Right ventricle myocardium superior (tissue), 1 donor: ENCODE measurements at regions not wholly inside any gene's neighbourhood (a gene's known extent, or its start where the extent isn't known, plus 50 kb on each side); places are given as distances from the start of the nearest gene placed in this dataset.
A peak's percentile ranks its signal among the peaks of the same experiment; 100 is the strongest.
"Not testable (repeated sequence)": the region's sequence is repeated elsewhere in the genome, so short reads cannot be mapped to it uniquely, and the experiment has no call there.

ENCODE experiments used
- ATAC-seq: fragments of 200-7000 bp; cut with Tn5 transposase; one replicate; pipeline ENCODE4 v1.9.1; 2020; ENCODE audit warnings: mild to moderate bottlenecking; ENCODE audit not compliant: poor library complexity
- DNase-seq: peaks from one replicate; pipeline ENCODE4 v3.0.0-alpha.2; 2020
- intact Hi-C: fragments of 100-400 bp; cut with DNase I; formaldehyde crosslinking; loops from one replicate; pipeline ENCODE4 v1.11.2; 2022
- donor health status: DM: no; HTN: yes; CAD: no; lungs with severe emphysema.

DNA sequence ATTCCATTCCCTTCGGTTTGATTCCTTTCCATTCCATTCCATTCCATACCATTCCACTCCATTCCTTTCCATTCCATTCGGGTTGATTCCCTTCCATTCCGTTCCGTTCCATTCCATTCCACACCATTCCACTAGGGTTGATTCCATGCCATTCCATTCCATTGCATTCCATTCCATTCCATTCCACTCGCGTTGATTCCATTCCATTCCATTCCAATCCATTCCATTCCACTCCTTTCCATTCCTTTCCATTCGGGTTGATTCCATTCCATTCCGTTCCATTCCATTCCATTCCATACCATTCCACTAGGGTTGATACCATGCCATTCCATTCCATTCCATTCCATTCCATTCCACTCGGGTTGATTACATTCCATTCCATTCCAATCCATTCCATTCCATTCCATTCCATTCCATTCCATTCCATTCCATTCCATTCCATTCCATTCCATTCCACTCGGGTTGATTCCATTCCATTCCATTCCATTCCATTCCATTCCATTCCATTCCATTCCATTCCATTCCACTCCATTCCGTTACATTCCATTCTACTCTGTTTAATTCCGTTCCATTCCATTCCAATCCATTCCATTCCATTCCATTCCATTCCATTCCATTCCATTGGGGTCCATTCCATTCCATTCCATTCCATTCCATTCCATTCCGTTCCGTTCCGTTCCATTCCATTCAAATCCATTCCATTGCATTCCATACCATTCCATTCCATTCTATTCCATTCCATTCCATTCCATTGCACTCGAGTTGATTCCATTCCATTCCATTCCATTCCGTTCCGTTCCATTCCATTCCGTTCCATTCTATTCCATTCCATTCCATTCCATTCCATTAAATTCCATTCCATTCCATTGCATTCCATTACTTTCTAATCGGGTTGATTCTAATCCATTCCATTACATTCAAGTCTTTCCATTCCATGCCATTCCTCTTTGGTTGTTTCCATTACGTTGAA is 163.2 kb downstream of the CWH43 start:
- intact Hi-C loops, DNase-seq: not testable (repeated sequence)
- ATAC-seq: peak; percentile 95

DNA sequence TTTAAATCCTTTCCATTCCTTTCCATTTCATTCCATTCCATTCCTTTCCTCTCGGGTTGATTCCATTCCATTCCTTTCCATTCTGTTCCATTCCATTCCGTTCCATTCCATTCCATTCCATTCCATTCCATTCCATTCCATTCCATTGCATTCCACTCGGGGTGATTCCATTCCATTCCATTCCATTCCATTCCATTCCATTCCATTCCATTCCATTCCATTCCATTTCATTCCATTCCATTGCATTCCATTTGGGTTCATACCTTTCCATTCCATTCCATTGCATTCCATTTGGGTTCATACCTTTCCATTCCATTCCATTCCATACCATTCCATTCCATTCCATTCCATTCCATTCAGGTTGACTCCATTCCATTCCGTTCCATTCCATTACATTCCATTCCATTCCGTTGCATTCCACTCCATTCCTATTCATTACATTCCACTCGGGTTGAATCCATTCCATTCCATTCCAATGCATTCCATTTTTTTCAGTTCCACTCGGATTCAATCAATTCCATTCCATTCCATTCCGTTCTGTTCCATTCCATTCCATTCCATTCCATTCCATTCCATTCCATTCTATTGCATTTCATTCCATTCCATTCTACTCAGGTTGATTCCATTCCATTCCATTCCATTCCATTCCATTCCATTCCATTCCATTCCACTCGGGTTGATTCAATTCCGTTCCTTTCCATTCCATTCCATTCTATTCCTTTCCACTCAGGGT is 164.4 kb downstream of the CWH43 start:
- ATAC-seq: peak; percentile 33
- intact Hi-C loops, DNase-seq: not testable (repeated sequence)

DNA sequence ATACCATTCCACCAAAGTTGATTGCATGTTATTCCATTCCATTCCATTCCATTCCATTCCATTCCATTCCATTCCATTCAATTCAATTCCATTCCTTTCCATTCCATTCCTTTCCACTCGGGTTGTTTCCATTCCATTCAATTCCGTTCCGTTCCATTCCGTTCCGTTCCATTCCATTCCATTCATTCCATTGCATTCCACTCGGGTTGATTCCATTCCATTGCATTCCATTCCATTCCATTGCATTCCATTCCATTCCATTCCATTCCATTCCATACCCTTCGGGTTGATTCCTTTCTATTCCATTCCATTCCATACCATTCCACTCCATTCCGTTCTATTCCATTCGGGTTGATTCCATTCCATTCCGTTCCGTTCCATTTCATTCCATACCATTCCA is 166.9 kb downstream of the CWH43 start:
- peak; percentile 34 for ATAC-seq
- intact Hi-C loops, DNase-seq: not testable (repeated sequence)

DNA sequence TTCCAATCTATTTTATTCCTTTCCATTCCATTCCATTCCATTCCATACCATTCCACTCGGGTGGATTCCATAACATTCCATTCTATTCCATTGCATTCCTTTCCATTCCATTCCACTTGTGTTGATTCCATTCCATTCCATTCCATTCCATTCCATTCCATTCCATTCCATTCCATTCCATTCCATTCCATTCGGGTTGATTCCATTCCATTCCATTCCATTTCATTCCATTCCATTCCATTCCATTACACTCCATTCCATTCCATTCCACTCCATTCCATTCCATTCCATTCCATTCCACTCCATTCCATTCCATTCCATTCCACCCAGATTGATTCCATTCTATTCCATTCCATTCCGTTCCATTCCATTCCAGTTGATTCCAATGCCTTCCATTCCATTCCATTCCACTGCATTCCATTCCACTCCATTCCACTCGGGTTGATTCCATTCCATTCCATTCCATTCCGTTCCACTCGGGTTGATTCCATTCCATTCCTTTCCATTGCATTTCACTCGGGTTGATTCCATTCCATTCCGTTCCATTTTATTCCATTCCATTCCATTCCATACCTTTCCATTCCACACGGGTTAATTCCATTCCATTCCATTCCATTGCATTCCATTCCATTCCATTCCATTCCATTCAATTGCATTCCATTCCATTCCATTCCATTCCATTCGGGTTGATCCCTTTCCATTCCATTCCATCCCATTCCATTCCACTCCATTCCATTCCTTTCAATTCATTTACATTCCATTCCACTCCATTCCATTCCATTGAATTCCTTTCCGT is 168.4 kb downstream of the CWH43 start:
- ATAC-seq: peak; percentile 82
- DNase-seq, intact Hi-C loops: not testable (repeated sequence)

DNA sequence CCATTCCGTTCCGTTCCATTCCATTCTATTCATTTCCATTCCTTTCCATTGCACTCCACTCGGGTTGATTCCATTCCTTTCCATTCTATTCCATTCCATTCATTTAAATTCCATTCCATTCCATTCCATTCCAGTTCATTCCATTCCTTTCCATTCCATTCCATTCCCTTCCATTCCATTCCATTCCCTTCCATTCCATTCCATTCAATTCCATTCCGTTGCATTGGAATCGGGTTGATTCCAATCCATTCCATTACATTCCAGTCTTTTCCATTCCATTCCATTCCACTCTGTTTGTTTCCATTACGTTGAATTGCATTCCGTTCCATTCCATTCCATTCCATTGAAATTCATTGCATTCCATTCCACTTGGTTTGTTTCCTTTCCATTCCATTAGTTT is 169.2 kb downstream of the CWH43 start:
- ATAC-seq, DNase-seq, intact Hi-C loops: not testable (repeated sequence)

DNA sequence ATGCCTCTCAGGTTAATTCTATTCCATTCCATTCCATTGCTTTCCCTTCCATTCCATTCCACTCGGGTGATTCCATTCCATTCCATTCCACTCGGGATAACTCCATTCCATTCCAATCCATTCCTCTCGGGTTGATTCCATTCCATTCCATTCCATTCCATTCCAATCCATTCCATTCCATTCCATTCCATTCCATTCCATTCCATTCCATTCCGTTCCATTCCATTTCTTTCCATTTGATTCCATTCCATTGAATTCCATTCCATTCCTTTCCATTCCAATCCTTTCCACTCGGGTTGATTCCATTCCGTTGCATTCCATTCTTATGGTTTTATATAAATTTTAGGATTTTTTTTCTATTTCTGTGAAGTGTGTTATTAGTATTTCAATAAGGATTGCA is 170.2 kb downstream of the CWH43 start:
- ATAC-seq: peak; percentile 31
- DNase-seq, intact Hi-C loops: not testable (repeated sequence)

DNA sequence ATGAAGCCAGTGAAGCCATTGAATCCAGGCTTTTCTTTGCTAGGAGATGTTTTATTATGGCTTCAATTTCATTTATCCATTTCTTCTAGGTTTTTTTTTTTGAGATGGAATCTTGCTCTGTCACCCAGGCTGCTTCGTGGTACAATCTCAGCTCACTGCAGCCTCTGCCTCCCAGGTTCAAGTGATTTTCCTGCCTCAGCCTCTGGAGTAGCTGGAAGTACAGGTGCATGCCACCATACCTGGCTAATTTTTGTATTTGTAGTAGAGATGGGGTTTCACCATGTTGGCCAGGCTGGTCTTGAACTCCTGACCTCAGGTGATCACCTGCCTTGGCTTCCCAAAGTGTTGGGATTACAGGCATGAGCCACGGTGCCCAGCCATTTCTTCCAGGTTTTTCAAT is 171.6 kb downstream of the CWH43 start:
- intact Hi-C loops, ATAC-seq, DNase-seq: not testable (repeated sequence)

DNA sequence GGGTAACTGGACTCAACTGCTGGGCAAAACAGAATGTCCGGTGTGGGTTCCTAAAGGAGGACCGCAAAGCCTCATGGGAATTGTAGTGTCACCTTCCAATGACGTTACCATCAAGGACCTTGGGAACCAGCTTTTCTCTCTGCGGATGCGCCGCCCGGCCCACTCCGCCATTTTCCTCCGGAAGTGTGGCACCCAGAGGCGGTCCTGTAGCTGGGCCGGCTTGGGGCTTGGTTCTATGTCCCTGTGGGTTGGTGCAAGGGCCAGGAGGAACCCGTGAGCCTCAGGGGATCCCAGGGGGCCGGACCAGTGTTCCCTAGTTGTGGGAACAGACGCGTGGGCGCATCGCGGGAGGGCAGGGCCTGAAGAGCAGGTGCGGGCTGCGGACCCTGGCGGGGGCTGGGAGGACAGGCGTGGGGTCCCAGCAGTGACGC is 175.1 kb downstream of the CWH43 start:
- ATAC-seq, intact Hi-C loops, DNase-seq: not testable (repeated sequence)

DNA sequence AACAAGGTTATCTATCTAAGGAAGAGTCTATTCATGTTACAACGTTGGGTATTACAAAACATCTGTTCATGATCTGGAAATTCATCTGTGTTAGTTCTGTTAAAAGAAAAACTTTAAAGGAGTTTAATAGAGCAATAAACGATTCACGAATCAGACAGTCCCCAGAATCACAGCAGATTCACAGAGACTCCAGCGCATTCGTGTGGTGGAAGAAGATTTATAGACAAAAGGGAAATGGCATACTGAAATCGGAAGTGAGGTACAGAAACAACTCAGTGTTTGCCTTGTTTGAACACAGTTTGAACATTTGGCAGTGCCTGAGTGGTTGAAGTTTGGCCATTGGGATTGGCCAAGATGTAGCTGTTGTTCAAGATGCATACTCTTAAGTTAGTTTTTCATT is 178.8 kb downstream of the CWH43 start:
- ATAC-seq, intact Hi-C loops, DNase-seq: not testable (repeated sequence)

DNA sequence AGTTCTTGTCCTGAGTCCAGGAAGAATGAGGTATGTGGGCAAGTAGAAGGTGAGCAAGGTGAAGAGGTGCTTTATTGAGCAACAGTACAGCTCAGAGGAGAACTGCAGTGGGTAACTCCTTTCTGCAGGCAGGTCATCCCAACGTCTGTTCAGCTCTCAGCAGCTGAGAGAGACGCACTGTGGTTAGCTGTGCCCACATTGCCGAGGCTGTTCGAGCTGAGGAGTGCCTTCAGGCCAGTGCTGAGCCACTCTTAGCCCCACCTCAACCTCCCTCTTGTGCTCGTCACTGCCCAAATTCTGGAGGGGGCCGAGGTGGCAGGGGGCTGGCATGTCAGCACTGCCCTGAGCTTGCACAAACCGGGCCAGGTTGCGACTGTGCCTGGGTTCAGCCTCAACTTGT is 191.8 kb downstream of the CWH43 start:
- ATAC-seq, intact Hi-C loops, DNase-seq: not testable (repeated sequence)

DNA sequence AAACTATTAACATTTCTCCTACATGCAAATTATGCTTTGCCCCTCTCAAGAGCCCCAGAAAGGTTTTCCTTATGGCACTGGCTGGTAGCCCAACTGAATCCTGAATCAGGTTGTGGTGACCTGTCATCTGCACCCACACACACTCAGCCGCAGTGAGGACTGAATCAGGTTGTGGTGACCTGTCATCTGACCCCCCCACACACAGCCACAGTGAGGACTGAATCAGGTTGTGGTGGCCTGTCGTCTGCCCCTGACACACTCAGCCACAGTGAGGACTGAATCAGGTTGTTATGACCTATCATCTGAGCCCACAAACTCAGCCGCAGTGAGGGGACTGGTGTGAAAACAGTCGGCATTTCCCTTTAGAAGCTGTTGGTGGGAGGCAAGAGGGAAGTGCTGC is 195.0 kb downstream of the CWH43 start:
- DNase-seq, ATAC-seq, intact Hi-C loops: not testable (repeated sequence)

DNA sequence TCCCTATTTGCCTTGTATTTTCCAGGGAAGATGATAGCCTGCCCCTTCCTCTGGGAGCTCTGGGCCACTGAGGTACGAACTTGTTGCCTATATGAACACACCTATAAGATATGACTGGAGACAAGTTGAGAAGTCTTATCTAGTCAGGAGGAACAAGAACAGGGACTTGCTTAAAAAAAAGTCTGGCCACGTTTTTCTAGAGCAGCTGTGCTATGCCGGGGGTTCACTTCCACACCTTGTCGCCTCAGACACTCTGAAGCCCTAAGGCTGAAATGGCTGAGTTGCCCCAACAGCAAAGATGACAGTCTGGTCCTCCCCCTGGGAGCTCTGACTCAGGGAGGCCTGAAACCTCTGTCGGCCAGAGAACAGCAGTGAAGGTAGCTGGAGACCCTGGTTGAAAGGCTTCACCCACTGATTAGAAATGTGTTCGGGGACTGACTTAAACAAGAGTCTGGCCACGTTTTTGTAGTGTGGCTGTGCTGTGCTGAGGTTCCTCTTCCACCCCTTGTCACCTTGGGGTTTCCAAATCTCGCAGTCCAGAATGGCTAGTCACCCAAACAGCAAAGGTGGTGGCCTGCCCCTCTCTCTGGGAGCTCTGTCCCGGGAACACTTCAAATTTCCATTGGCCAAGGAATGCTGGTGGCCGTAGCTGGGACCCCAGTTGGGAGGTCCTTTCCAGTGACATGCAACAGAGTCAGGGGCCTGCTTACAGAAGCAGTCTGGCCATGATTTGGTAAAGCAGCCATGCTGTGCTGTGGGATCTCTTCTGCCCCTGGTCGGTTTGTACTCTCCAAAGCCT is 225.5 kb downstream of the CWH43 start:
- intact Hi-C loops, ATAC-seq, DNase-seq: not testable (repeated sequence)

DNA sequence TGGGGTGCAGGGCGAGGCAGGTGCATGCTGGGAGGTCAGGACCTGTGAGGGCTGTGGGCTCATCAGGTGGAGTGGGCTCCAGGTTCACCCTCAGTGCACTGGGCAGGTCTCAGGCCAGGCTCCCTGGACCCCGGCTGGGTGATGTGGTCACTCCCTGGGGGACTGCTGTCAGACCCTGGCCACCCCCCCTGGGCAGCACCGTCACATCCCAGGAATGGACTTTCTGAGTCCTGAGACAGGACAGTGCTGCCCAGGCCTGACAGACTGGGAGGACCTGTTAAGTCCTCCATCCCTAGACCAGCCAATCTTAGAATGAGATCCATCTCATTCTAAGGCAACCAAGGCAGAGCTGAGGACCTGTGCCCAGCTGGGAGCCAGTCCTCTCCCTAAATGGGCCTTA is 227.2 kb downstream of the CWH43 start:
- not testable (repeated sequence) for ATAC-seq

DNA sequence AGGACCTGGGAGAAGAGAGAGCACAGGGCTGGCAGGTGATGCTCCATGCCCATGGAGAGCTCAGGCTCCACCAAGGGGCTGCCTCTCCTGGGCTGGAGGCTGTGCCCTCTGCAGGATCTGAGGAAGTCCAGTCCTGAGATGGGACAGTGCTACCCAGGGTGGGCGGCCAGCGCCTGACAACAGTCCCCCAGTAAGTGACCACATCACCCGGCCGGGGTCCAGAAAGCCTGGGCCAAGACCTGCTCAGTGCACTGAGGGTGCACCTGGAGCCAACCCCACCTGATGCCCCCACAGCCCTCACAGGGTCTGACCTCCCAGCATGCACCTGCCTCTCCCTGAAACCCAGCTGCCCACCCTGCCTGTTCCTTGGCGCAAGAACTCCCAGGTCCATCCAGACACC is 227.7 kb downstream of the CWH43 start:
- intact Hi-C loops, DNase-seq, ATAC-seq: not testable (repeated sequence)

More for the DNA sequence above, 227.2 kb downstream of the CWH43 start:
- DNase-seq, intact Hi-C loops: not testable (repeated sequence)

DNA sequence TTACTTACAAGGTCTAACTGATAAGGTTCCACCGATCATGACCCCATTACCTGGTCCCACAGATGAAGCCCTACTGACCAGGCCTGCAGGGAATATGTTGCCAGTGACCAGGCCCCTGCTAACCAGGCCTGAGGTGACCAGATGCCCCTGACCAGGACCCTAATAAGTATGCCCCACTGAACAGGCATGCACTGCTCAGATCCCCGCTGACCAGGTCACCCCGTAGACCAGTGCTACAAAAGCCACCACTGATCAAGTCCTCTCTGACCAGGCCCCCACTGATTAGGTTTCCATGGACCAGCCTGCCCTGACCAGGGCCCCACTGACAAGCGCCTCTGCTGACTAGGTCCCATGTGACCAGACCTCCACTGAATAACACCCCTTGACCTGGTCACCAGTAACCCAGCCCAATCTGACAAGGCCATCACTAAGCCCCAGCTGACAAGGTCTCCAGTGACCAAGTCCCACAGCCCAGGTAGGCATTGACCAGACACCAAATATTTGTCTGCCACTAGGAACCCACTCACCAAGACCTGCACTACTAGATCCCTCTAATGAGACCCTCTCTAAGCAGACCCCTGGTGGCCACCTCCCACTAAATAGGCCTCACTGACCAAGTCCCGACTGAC is 228.5 kb downstream of the CWH43 start:
- intact Hi-C loops: not testable (repeated sequence)

DNA sequence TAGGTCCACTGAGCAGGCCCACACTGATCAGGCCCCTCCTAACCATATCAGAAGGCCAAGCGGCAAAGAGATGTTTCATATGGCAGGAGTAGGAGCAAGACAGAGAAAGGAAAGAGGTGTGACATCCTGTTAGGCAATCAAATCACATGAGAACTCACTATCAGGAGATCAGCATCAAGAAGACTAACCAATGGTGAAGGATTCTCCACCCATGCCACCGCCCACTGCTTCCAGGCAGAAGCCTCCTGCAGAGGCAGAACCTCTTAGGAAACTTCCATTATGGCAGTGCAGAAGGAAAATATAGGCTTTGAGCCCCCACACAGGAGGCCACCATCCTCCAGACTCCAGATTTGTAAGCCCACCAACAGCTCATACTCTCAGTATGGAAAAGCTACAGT is 229.0 kb downstream of the CWH43 start:
- ATAC-seq, DNase-seq, intact Hi-C loops: not testable (repeated sequence)

More for the DNA sequence above, 228.5 kb downstream of the CWH43 start:
- DNase-seq, ATAC-seq: not testable (repeated sequence)

DNA sequence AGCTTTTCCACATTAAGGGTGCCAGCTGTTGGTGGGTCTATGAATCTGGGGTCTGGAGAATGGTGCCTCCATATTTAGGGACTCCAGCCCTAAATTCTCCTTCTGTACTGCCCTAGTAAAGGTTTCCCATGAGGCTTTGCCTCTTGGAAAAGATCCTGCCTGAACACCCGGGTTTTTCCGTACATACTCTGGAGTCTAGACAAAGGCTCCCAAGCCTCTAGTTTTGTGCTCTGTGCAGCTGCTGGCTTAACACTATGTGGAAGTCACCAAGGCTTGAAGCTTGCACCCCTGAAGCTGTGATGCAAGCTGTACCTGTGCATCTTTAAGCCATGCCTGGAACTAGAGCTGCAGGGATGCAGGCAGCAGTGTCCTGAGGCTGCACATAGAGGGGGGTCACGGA is 230.5 kb downstream of the CWH43 start:
- intact Hi-C loops, ATAC-seq, DNase-seq: not testable (repeated sequence)
